MCF 10A (cell line): ENCODE measurements at regions not wholly inside any gene's neighbourhood (a gene's known extent, or its start where the extent isn't known, plus 50 kb on each side); places are given as distances from the start of the nearest gene placed in this dataset.

ENCODE experiments used
- BruUV-seq: library from RNA; stranded (reverse); fragments of 400-500 nt; replicated peaks from 2 replicates; lab custom pipeline; 2021; lab: Mats Ljungman, UMichigan
- CTCF ChIA-PET: fragments of 300-600 bp; sonication (Branson Sonifier 250); formaldehyde crosslinking; extraction: SDS; loops from one replicate; lab custom pipeline; 2021; ENCODE audit warnings: antibody characterized with exemption, inconsistent platforms; lab: Yijun Ruan, JAX
- POLR2A ChIA-PET: fragments of 300-600, 350-650 bp; sonication (Branson Sonifier 250); formaldehyde crosslinking; extraction: SDS; loops from one replicate; lab custom pipeline; 2020; ENCODE audit warnings: antibody characterized with exemption, inconsistent platforms; lab: Yijun Ruan, JAX
- DNase-seq: peaks from one replicate; pipeline ENCODE4 v3.0.0-alpha.2; 2018; ENCODE audit not compliant: unreplicated experiment
- H3K27ac Mint-ChIP-seq: one replicate; pipeline ENCODE4 v1.8.0; 2022; ENCODE audit warnings: mild to moderate bottlenecking, low read depth, mixed read lengths; ENCODE audit not compliant: unreplicated experiment
- H3K27me3 Mint-ChIP-seq: one replicate; pipeline ENCODE4 v1.8.0; 2022; ENCODE audit warnings: mixed read lengths; ENCODE audit not compliant: insufficient read depth, unreplicated experiment
- H3K36me3 Mint-ChIP-seq: one replicate; pipeline ENCODE4 v1.8.0; 2022; ENCODE audit warnings: mild to moderate bottlenecking, moderate library complexity, mixed read lengths; ENCODE audit not compliant: insufficient read depth, unreplicated experiment
- H3K4me1 Mint-ChIP-seq: one replicate; pipeline ENCODE4 v1.8.0; 2022; ENCODE audit warnings: mixed read lengths; ENCODE audit not compliant: insufficient read depth, unreplicated experiment
- H3K4me3 Mint-ChIP-seq: one replicate; pipeline ENCODE4 v1.8.0; 2022; ENCODE audit warnings: mild to moderate bottlenecking, moderate library complexity, mixed read lengths; ENCODE audit not compliant: unreplicated experiment
- H3K9me3 Mint-ChIP-seq: one replicate; pipeline ENCODE4 v1.8.0; 2022; ENCODE audit warnings: mixed read lengths; ENCODE audit not compliant: unreplicated experiment
- CTCF ChIP-seq: fragments of 200-600 bp; IDR thresholded peaks from one replicate; pipeline ENCODE4 v1.8.0; 2022; ENCODE audit warnings: antibody characterized with exemption, mild to moderate bottlenecking; ENCODE audit not compliant: unreplicated experiment
- intact Hi-C: fragments of 100-400 bp; cut with micrococcal nuclease; formaldehyde crosslinking; loops from 2 replicates; pipeline ENCODE4 v1.14.1; 2022

DNA sequence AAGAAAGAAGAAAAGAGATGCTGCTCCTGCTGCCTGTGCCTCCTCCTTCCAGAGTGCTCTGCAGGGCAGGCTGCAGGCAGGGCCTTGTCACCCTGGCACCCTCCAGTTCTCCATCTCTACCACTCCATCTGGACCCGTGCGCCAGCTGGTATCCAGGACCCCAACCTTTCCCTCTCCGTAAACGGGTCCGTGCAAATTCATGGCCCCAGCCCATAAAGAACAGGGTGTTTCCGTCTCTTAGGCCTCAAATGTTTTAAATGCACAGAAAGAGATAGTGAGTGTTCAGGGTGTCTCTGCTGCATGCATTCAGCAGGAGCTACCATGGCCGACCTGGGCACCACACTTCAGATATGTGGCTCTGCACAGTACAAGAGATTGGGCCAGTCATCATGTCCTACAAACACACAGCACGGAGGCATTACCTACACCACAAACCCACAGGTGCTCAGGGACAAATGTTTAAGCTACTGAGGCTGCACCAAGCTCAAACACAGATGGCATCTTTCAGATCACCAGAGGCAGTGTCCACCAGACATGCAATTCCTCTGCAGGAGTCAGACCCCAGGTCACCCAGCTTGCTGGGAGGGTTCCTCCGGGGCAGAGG is 258.1 kb downstream of the DLL1 start:
- intact Hi-C loops = no loop called here
- peaks cover 23% of the 10 kb centered on the region for H3K9me3 Mint-ChIP-seq
- CTCF ChIA-PET = no interaction called here
- H3K4me3 Mint-ChIP-seq = no peak overlapping the region
- no peaks in the 10 kb centered on the region for H3K36me3 Mint-ChIP-seq
- peaks cover 6% of the 10 kb centered on the region for H3K4me1 Mint-ChIP-seq
- POLR2A ChIA-PET = no interaction called here
- DNase-seq = no peak
- BruUV-seq = no TSS peak
- no peak for TF ChIP-seq CTCF
- H3K27ac Mint-ChIP-seq = no peak overlapping the region
- H3K27me3 Mint-ChIP-seq = peaks cover 11% of the 10 kb centered on the region

DNA sequence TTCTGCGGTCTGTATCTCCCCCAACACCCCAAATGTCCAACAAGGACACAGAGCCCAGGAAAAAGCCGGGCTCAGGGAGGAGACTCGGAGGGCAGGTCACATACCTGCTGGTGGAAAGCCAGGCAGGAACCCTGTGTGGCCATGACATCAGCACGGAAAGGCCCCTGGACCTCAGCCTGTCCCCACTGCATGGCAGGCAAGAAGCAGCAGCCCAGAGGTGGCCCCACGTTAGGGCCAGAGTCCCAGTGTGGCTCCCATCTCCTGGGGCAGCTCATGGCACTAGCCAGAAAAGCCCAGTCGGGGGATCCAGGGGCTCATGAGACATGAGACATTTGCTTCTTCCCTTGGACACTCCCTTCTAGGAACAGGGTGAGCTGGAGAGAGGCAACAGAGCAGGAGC is 258.7 kb downstream of the DLL1 start:
- POLR2A ChIA-PET = no interaction called here
- H3K4me3 Mint-ChIP-seq = no peak overlapping the region
- H3K4me1 Mint-ChIP-seq = peaks cover 12% of the 10 kb centered on the region
- CTCF ChIA-PET = no interaction called here
- no peak for TF ChIP-seq CTCF
- no peak for DNase-seq
- intact Hi-C loops = no loop called here
- H3K9me3 Mint-ChIP-seq = peaks cover 25% of the 10 kb centered on the region
- no peaks in the 10 kb centered on the region for H3K36me3 Mint-ChIP-seq
- peaks cover 14% of the 10 kb centered on the region for H3K27me3 Mint-ChIP-seq
- BruUV-seq = no TSS peak
- H3K27ac Mint-ChIP-seq = no peak overlapping the region

DNA sequence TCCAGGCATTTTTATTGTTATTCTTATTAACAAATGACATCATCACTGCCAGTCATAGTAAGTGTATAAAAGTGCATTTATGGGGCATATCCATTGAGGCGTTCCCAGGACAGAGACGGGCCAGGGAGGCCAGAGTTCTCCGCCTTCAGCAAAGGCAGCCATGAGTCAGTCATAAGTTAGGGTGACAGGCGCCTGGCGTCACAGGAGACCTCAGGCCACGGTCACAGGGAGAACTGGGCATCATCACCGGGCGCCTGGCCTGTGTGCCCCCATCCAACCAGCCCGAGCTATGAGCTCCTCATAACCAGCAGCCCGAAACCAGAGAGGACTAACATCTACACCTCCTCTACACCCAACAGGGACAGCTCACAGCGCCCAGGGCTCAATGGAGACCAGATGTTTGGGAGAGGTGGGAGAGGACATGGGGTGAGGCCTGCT is 259.2 kb downstream of the DLL1 start:
- CTCF ChIA-PET = no interaction called here
- no TSS peak for BruUV-seq
- H3K4me3 Mint-ChIP-seq = no peak overlapping the region
- no peak for DNase-seq
- POLR2A ChIA-PET = no interaction called here
- no peak for TF ChIP-seq CTCF
- peaks cover 14% of the 10 kb centered on the region for H3K27me3 Mint-ChIP-seq
- peaks cover 25% of the 10 kb centered on the region for H3K9me3 Mint-ChIP-seq
- peaks cover 17% of the 10 kb centered on the region for H3K4me1 Mint-ChIP-seq
- no peaks in the 10 kb centered on the region for H3K36me3 Mint-ChIP-seq
- H3K27ac Mint-ChIP-seq = no peak overlapping the region
- intact Hi-C loops = no loop called here

DNA sequence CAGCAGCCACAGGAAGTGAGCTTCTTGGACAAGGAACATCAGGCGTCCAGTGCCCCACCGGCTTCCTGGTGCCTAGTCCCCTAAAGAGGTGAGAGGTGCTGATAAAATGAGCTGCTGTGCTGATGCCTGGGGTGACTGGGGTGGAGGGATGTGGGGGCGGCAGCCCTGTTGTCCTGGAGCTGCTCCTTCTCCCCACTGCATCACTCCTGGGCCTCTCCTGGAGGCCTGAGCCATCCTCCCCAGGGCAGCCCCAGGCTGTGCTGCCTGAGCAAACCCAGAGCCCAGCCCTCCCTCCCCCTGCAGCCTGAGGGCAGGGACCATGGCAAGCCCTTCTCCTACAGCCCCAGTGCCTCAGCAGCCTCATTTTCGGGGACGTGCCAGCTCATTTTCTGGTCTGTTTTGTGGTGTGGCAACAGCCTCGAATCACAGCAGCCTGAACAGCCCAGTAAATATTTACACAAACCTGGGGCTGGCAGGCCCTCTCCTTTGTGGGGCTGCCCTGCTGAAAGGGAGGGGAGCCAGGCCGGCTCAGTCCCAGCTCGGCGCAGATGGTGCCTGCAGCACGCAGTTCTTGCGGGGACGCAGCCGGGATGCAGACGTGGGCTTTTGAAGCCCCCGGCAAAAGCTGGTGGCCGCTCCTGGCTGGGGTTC is 259.9 kb downstream of the DLL1 start:
- peaks cover 14% of the 10 kb centered on the region for H3K27me3 Mint-ChIP-seq

More for the DNA sequence above, 259.9 kb downstream of the DLL1 start:
- no peak overlapping the region for H3K4me3 Mint-ChIP-seq
- no peak for TF ChIP-seq CTCF
- POLR2A ChIA-PET = no interaction called here
- no peak overlapping the region for H3K27ac Mint-ChIP-seq
- no peak for DNase-seq
- H3K36me3 Mint-ChIP-seq = no peaks in the 10 kb centered on the region
- H3K9me3 Mint-ChIP-seq = peaks cover 25% of the 10 kb centered on the region
- BruUV-seq = no TSS peak
- H3K4me1 Mint-ChIP-seq = peaks cover 24% of the 10 kb centered on the region
- intact Hi-C loops = no loop called here
- CTCF ChIA-PET = interaction anchor here (0.6 kb wide), 1 partner anchor 221 kb away, joined by 3 read pairs; no protein-coding TSS in a partner anchor
